Stomach smooth muscle (tissue), 2 donors: ENCODE measurements at regions not wholly inside any gene's neighbourhood (a gene's known extent, or its start where the extent isn't known, plus 50 kb on each side); places are given as distances from the start of the nearest gene placed in this dataset.
A peak's percentile ranks its signal among the peaks of the same experiment; 100 is the strongest.

ENCODE experiments used
- H3K27ac ChIP-seq: one replicate; pipeline ENCODE4 v1.7.0; 2013; ENCODE audit warnings: mild to moderate bottlenecking, low read length, inconsistent platforms
- H3K27me3 ChIP-seq, 2 donors: one replicate each; pipeline ENCODE4 v1.7.0; 2013; ENCODE audit warnings: low read length in 2 of 2; ENCODE audit not compliant: insufficient read depth in 2 of 2, control insufficient read depth in 1 of 2
- H3K36me3 ChIP-seq, 2 donors: one replicate each; pipeline ENCODE4 v1.7.0; 2013; ENCODE audit warnings: low read length in 2 of 2; ENCODE audit not compliant: control insufficient read depth in 2 of 2, insufficient read depth in 2 of 2
- H3K4me1 ChIP-seq: one replicate; pipeline ENCODE4 v1.7.0; 2013; ENCODE audit warnings: low read length; ENCODE audit not compliant: control insufficient read depth, insufficient read depth
- H3K4me3 ChIP-seq, 2 donors: one replicate each; pipeline ENCODE4 v1.7.0; 2013; ENCODE audit warnings: low read length in 2 of 2
- H3K9ac ChIP-seq, 2 donors: one replicate each; pipeline ENCODE4 v1.7.0; 2013; ENCODE audit warnings: low read length in 2 of 2, mild to moderate bottlenecking in 1 of 2
- H3K9me3 ChIP-seq, 2 donors: one replicate each; pipeline ENCODE4 v1.7.0; 2013; ENCODE audit warnings: low read length in 2 of 2; ENCODE audit not compliant: control insufficient read depth in 2 of 2
- donor health status: healthy.
- donor health status: Pancreatic carcinoma.

DNA sequence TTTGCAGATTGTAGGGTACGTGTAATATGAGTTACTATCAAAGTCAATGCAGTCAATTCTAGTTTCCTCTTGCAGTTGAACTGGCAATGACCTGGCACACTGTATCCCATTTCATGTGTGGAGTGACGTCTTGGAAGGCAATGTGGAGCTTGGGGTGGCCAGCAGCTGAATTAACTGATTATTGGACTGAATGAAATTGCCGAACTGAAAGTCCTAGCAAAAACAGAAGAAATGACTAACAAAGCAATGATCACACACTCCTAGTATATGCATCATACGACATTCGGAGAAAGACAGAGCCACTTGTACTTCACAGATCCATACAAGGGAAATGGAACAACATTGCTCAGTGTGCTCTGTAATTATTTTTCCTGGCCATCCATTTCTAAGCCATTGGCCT, 259.1 kb upstream of the DAPK1 start:
- no peaks in the 10 kb centered on the region for H3K27me3 ChIP-seq
- H3K4me3 ChIP-seq = no peak overlapping the region
- H3K9ac ChIP-seq = no peak overlapping the region
- H3K9me3 ChIP-seq = no peaks in the 10 kb centered on the region
- H3K36me3 ChIP-seq = no peaks in the 10 kb centered on the region
- no peaks in the 10 kb centered on the region for H3K4me1 ChIP-seq
- H3K27ac ChIP-seq = no peak overlapping the region

DNA sequence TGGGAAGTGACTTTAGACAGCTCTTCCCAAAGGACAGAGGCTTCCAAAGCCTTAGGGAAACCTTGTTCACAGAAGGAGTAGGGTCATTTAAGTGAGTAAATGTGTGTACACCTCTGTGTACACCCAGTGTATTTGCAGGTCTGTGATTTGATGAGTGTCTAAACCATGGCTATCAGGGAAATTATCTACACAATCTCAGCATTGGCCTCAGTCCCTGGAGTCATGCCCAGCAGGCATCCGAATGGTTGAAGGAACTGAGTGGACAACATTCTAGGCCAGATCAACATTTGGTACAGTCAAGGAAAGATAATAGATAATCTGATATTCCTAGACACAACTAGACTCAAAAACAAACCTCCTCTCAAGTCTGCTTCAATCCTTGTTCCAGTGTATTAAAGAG, 258.4 kb upstream of the DAPK1 start:
- H3K4me1 ChIP-seq = no peaks in the 10 kb centered on the region
- H3K27ac ChIP-seq = no peak overlapping the region
- no peaks in the 10 kb centered on the region for H3K27me3 ChIP-seq
- no peaks in the 10 kb centered on the region for H3K36me3 ChIP-seq
- H3K4me3 ChIP-seq = no peak overlapping the region
- no peak overlapping the region for H3K9ac ChIP-seq
- no peaks in the 10 kb centered on the region for H3K9me3 ChIP-seq

DNA sequence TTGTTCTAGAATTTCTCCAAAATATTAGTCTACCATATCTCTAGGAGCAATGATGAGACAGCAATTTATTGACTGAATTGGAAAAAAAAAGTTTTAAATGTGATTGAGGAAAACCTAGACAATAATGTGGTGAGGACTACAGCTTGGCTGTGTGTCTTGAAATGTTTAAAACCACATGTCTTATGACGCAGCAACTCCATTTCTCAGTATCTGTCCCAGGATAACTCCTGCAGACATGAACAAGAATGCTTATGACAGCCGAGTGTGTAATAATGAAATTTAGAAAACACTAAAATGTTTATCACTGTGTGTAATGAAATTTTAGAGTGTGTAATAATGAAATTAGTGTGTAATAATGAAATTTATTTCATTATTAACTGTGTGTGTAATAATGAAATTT, 254.1 kb upstream of the DAPK1 start:
- no peak overlapping the region for H3K27ac ChIP-seq
- H3K4me3 ChIP-seq = no peak overlapping the region
- H3K4me1 ChIP-seq = no peaks in the 10 kb centered on the region
- no peaks in the 10 kb centered on the region for H3K36me3 ChIP-seq
- no peaks in the 10 kb centered on the region for H3K27me3 ChIP-seq
- H3K9me3 ChIP-seq = no peaks in the 10 kb centered on the region
- H3K9ac ChIP-seq = no peak overlapping the region

DNA sequence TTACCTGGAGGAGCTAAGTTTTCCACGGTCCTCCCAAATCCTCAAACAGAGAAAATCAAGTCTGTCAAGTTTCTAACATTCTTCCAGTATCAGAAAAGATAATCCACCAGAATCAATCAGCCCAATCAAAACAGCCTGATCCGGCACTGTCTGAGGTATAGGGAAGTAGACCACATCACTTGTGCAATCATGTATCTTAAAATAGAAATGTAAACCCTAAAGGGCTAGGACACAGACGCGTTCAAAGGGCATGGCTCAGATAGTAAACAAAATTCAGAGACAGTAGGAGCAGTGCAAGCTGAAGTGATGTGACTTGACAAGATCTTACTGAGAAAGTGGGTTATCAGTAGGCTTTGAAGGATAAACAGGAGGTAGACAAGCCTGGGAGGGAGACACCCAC, 252.4 kb upstream of the DAPK1 start:
- Histone ChIP-seq H3K4me3 (no peak overlapping the region), H3K27ac (no peak overlapping the region), H3K9ac (no peak overlapping the region), H3K9me3 (no peaks in the 10 kb centered on the region), H3K4me1 (no peaks in the 10 kb centered on the region), H3K27me3 (no peaks in the 10 kb centered on the region), H3K36me3 (no peaks in the 10 kb centered on the region)

DNA sequence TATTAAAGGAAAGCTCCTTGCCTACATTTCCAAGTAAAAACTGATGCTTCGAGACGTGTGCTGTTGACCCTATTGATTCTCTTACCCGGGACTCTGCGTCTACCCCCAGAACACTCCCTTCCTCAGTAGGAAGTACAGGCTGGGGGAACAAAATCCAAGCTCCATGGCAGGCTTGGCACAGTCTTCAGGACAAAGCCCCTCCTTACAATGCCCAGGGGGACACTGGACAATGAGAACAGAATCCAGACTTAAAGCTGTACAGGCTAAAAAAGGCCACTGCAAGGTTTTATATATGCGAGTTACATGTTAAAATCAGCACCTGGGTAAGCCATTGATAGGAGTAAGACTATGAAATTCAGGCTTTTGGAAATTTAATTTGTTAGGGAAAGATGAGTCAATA, 250.6 kb upstream of the DAPK1 start:
- Histone ChIP-seq H3K4me3 (no peak overlapping the region), H3K27ac (no peak overlapping the region), H3K9me3 (no peaks in the 10 kb centered on the region), H3K9ac (no peak overlapping the region), H3K4me1 (no peaks in the 10 kb centered on the region), H3K27me3 (no peaks in the 10 kb centered on the region), H3K36me3 (no peaks in the 10 kb centered on the region)

DNA sequence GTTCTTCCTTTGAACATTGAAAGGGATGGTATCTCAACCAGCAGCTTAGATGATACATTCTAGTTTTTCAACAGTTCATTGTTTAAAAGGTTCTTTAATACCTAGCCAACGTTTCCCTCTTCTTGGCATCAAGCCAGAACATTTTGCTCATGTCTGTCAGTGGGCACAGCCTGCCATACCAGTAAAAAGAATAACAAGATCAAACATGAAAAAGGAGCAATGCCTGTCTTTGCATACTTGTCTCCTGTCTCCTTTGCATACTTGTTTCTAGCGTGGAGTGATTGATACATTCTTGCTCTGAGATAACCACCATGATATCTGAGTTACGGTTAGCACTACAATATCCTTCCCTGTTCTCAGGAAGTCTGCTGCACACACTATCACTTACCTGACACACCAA, 248.6 kb upstream of the DAPK1 start:
- Histone ChIP-seq H3K4me3 (no peak overlapping the region), H3K36me3 (no peaks in the 10 kb centered on the region), H3K27me3 (no peaks in the 10 kb centered on the region), H3K9me3 (no peaks in the 10 kb centered on the region), H3K4me1 (no peaks in the 10 kb centered on the region), H3K27ac (no peak overlapping the region), H3K9ac (no peak overlapping the region)

DNA sequence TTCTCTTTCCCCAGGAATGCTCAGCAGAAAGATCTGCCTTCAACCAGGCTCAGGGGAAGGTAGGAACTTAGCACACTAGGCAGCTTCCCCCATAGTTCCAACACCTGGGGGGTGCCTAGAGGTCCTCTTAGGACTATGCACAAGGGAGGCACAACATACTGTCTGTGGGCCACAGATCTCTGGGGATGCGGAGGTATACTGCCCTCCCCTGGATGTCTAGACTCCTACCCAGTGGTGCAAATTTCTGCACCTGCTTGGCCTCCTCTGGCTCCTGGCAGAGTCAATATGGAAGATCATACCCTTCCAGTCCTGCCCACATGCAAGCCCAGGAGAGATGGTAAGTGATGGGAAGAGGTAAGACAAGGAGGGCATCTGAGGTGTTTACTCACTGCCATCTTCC, 247.5 kb upstream of the DAPK1 start:
- Histone ChIP-seq H3K36me3 (no peaks in the 10 kb centered on the region), H3K4me1 (peaks cover 2% of the 10 kb centered on the region), H3K27ac (no peak overlapping the region), H3K27me3 (no peaks in the 10 kb centered on the region), H3K9me3 (no peaks in the 10 kb centered on the region), H3K9ac (no peak overlapping the region), H3K4me3 (no peak overlapping the region)

DNA sequence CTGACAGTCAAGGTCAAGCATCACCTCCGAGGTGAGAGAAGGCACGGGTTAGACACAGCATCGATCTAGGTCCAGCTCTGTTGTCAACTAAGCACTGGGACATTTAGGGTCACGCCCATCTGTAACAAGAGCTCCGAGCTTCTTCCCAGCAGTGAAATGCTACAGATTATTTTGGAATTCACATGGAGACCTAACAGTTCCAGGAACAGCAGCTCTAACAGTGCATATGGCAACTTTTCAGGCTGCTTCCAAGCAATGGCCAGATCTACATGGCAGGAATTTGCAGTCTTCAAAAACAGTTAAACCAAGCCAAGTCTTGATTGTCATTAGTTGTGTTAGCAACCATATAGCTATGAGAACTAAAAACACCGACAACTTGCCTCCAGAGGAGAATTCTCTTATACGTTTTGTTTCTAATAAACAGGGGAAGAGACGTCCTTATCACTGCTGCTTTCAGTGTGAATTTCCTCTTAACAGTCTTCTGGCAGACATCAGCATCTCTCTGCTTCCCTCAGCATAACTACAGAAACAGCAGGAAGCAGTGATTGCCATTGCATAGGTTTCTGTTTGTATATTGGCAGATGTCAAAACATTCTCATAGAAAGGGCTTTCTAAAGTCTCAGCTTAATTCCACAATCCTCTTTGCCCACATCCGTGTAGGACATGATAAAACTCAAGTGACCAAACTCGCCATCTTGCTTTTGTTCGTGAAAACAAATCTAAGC, 242.1 kb upstream of the DAPK1 start:
- H3K4me1 ChIP-seq = peaks cover 8% of the 10 kb centered on the region
- H3K27me3 ChIP-seq = no peaks in the 10 kb centered on the region
- no peaks in the 10 kb centered on the region for H3K36me3 ChIP-seq
- H3K9ac ChIP-seq = no peak overlapping the region
- peak overlapping the region in 1 of 2 donors; percentile 8 for H3K4me3 ChIP-seq
- H3K27ac ChIP-seq = no peak overlapping the region
- H3K9me3 ChIP-seq = no peaks in the 10 kb centered on the region

DNA sequence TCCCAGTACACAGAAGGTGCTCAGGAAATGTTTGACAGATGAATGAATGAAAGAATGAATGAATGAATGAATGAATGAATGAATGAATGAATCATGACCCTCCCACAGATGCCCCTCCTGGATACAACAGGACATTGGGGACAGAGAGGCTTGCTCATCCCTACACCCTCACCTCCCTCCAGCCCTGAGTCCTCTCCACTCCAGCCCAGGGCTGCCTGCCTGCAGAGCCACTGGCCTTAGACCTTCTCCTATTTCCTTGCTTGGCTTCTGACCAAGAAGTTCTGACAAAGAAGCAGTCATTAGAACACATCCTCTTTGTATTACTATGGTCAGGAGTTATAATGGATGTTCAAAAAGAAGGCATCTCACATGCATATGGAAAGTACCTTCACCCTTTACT, 240.7 kb upstream of the DAPK1 start:
- Histone ChIP-seq H3K4me3 (no peak overlapping the region), H3K27me3 (no peaks in the 10 kb centered on the region), H3K9me3 (no peaks in the 10 kb centered on the region), H3K36me3 (no peaks in the 10 kb centered on the region), H3K4me1 (peaks cover 8% of the 10 kb centered on the region), H3K27ac (no peak overlapping the region), H3K9ac (no peak overlapping the region)

DNA sequence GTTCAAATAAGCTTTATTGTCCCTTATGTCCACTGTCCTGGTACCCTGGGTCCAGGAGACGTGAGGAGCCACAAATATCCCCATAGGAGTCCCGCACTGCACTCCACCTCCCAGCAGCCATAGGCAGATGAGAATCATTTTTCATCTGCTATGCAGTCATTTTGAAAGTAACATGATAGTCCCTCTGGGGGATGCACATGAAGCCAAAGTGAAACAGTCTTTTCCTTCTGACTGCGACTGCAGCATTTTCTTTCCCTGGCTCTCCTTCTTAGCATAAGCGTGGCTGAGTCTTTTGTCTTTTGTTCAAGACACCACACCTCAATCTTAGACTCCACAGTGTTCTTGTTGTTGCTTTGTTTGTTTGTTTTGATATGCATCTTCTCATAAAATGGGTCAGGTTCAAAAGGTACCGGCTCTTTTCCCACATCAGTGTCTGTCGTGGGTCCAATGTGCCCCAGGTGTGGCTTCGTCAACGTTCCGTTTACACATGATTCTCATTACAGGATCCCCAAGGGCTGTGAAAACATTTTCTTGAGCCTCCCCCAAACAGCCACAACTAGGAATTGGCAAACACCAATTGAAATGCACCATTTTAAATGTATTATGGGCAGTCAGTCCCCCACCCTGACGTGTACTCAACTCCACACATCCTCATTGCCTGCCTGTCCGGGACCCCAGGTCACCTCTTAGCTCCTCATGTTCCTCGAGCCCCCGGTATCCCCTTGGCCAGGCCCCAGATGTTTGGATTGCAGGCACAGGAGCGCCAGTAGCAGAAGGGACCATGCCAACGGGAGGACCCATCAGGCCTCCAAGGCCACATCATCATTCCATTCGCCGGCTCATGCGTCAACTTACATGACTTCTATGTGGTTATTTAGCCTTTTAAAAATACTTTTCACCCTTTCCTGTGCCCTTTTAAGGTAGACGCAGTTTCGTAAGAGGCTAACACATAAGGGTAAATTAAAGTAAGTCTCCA, 237.8 kb upstream of the DAPK1 start:
- Histone ChIP-seq H3K4me3 (no peak overlapping the region), H3K27ac (no peak overlapping the region), H3K9me3 (no peaks in the 10 kb centered on the region), H3K36me3 (no peaks in the 10 kb centered on the region), H3K27me3 (no peaks in the 10 kb centered on the region), H3K4me1 (peaks cover 8% of the 10 kb centered on the region), H3K9ac (no peak overlapping the region)

DNA sequence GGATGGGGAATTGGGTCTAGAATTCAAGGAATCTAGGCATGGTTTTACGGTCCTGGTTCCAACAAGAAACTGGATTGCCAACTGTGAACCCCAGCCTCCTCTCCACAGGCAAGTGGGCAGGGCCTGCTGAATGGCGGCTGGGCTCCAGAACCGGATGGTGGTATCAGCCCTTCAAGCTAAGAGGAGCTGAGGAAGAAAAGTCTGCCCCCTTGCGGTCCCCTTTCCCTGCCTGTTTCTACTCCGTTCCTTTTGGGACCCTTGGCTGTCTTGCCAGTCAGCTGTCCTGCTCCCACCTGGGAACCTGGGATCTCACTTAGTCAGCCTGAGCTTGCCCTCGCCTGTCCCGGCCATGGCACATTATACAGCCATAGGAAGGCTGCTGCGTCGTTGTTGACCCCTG, 234.4 kb upstream of the DAPK1 start:
- no peak overlapping the region for H3K9ac ChIP-seq
- H3K9me3 ChIP-seq = no peaks in the 10 kb centered on the region
- no peaks in the 10 kb centered on the region for H3K27me3 ChIP-seq
- H3K27ac ChIP-seq = no peak overlapping the region
- no peak overlapping the region for H3K4me3 ChIP-seq
- no peaks in the 10 kb centered on the region for H3K36me3 ChIP-seq
- H3K4me1 ChIP-seq = peaks cover 7% of the 10 kb centered on the region
